Peyer's patch (tissue), 4 donors: ENCODE measurements at regions not wholly inside any gene's neighbourhood (a gene's known extent, or its start where the extent isn't known, plus 50 kb on each side); places are given as distances from the start of the nearest gene placed in this dataset.
A peak's percentile ranks its signal among the peaks of the same experiment; 100 is the strongest.

Experiments used
- DNase-seq, 3 donors: peaks; one replicate each; pipeline ENCODE4 v3.0.0-alpha.2; 2017 to 2019
- H3K27ac ChIP-seq, 4 donors: fragments of 200-600 bp; sonication (generic); one replicate each; pipeline ENCODE4 v1.5.1; 2016 to 2019
- H3K27me3 ChIP-seq, 2 donors: fragments of 200-600 bp; sonication (generic); one replicate each; pipeline ENCODE4 v1.5.1; 2019
- H3K36me3 ChIP-seq, 3 donors: fragments of 200-600 bp; sonication (generic); one replicate each; pipeline ENCODE4 v1.5.1; 2016 to 2019
- H3K4me1 ChIP-seq, 4 donors: fragments of 200-600 bp; sonication (generic); one replicate each; pipeline ENCODE4 v1.5.1; 2016 to 2019
- H3K4me3 ChIP-seq, 4 donors: fragments of 200-600 bp; sonication (generic); 1 replicate in 3 of 4; 2 replicates in 1 of 4; pipeline ENCODE4 v1.5.1; 2016 to 2019; ENCODE audit warnings: mild to moderate bottlenecking in 1 of 4
- H3K9me3 ChIP-seq, 4 donors: fragments of 200-600 bp; sonication (generic); one replicate each; pipeline ENCODE4 v1.5.1; 2016 to 2019; ENCODE audit warnings: mild to moderate bottlenecking in 1 of 4
- POLR2A ChIP-seq, 2 donors: fragments of 450-650 bp; IDR thresholded peaks; one replicate each; pipeline ENCODE4 v1.5.1; 2017; ENCODE audit warnings: antibody characterized with exemption in 2 of 2, mild to moderate bottlenecking in 2 of 2, moderate library complexity in 2 of 2
- TF ChIP-seq, protein P1 (sequence below), 6 experiments: fragments of 450-650 bp in 4 of 6; fragments of 200-600 bp in 2 of 6; sonication (generic) in 1 of 6; IDR thresholded peaks; one replicate each; pipeline ENCODE4 v1.5.1; 2017 to 2019; ENCODE audit warnings: antibody characterized with exemption in 6 of 6, mild to moderate bottlenecking in 3 of 6, moderate library complexity in 1 of 6

GRCh38 chr20:24781418-24781980 lies 167.6 kb upstream of the CST7 start:
- Histone ChIP-seq H3K9me3 (no peaks in the 10 kb centered on the region), H3K36me3 (no peaks in the 10 kb centered on the region), H3K27ac (no peak overlapping the region), H3K4me1 (no peaks in the 10 kb centered on the region), H3K4me3 (no peak overlapping the region), H3K27me3 (no peaks in the 10 kb centered on the region)
- DNase-seq, result peak in 2 of 3 donors; percentile 44
- no peak for TF ChIP-seq POLR2A (IDR thresholded peaks at IDR 0.05)
- TF ChIP-seq, protein P1, sequence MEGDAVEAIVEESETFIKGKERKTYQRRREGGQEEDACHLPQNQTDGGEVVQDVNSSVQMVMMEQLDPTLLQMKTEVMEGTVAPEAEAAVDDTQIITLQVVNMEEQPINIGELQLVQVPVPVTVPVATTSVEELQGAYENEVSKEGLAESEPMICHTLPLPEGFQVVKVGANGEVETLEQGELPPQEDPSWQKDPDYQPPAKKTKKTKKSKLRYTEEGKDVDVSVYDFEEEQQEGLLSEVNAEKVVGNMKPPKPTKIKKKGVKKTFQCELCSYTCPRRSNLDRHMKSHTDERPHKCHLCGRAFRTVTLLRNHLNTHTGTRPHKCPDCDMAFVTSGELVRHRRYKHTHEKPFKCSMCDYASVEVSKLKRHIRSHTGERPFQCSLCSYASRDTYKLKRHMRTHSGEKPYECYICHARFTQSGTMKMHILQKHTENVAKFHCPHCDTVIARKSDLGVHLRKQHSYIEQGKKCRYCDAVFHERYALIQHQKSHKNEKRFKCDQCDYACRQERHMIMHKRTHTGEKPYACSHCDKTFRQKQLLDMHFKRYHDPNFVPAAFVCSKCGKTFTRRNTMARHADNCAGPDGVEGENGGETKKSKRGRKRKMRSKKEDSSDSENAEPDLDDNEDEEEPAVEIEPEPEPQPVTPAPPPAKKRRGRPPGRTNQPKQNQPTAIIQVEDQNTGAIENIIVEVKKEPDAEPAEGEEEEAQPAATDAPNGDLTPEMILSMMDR (IDR thresholded peaks at IDR 0.05), result peak in 2 of 6 experiments; percentile 10 to 29

GRCh38 chr20:24782301-24782700 lies 166.8 kb upstream of the CST7 start:
- peak in 1 of 3 donors; percentile 13 for DNase-seq
- Histone ChIP-seq H3K27me3 (no peaks in the 10 kb centered on the region), H3K27ac (no peak overlapping the region), H3K9me3 (no peaks in the 10 kb centered on the region), H3K4me3 (no peak overlapping the region), H3K4me1 (no peaks in the 10 kb centered on the region), H3K36me3 (no peaks in the 10 kb centered on the region)
- no peak for TF ChIP-seq POLR2A (IDR thresholded peaks at IDR 0.05)
- TF ChIP-seq, protein P1 (IDR thresholded peaks at IDR 0.05), result no peak

DNA sequence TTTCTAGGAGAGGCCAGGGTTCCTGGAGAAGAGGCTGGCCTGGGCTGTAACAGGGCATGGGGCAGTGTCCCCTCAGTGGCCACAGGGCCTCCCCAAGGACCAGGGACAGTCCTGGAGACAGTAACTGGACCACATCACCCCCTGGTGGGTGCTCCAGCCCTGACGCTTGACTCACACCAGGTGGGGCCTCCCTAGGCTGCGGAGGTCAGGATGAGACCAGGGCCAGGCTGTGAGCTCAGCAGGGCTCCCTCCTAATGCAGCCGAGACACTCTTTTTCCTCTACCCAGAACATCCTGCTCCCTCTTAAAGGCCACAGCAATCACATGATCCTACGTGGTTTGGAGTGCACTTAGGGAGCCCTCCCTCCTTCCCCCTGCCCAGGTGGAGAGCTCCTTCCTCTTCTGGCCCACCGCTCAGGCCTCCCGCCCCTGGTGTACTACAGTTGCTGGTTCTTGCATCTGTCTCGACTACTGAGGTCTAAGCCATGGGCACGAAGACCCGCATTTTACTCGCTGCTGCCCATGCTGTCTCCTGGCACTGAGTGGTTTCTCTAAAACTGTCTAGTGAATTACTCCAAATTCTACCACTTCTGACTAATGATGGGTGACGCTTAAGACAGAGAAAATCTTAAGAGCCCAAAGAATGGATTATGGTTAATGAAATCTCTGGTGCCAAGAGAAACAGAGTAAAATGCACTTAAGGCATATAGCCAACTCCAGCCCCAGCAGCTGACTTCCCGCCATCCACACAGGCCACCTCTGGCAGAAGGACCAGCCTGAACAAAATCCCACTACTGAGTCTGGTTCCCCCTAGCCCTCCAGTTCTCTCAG lies 166.1 kb upstream of the CST7 start:
- no peaks in the 10 kb centered on the region for H3K27me3 ChIP-seq
- peak in 1 of 3 donors; percentile 33 for DNase-seq
- no peaks in the 10 kb centered on the region for H3K4me1 ChIP-seq
- no peak for TF ChIP-seq POLR2A (IDR thresholded peaks at IDR 0.05)
- TF ChIP-seq, protein P1 (IDR thresholded peaks at IDR 0.05), result no peak
- no peaks in the 10 kb centered on the region for H3K9me3 ChIP-seq
- H3K36me3 ChIP-seq, result no peaks in the 10 kb centered on the region
- H3K4me3 ChIP-seq, result no peak overlapping the region
- no peak overlapping the region for H3K27ac ChIP-seq

DNA sequence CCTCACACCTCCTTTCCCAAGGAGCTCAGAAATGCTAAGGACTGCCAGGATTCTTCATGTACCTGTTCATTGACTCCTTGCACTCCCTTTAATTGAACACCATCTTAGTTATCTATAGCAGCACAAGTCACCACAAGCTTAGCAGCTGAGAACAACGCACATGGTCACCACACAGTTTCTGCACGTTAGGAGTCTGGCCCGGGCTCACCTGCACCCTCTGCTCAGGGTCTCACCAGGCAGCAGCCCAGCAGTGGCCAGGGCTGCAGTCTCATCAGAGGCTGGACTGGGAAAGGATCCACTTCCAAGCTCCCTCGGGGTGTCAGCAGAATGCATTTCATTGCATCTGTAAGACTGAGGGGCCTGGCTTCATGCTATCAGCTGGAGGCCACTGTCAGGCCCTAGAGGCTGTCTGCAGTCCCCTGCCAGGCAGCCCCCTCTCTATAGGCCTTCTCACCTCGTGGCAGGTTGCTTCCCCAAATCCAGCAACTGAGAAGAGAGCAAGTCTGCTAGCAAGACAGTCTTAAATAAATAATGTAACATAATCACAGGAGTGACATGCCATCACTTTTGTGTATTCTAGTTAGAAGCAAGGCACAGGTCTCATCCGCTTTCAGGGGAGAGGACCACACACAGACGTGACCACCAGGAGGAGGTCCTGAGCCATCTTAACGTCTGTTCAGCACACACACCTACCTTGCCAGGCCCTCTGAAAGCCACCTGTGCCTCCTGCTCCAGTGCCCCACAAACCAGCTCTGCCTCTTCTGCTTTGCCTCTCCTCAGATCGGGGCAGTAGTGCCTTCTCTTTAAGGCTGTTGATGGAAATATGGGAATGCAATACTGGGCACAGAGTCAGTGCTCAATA lies 165.2 kb upstream of the CST7 start:
- Histone ChIP-seq H3K9me3 (no peaks in the 10 kb centered on the region), H3K4me3 (no peak overlapping the region), H3K27ac (no peak overlapping the region), H3K27me3 (no peaks in the 10 kb centered on the region), H3K4me1 (no peaks in the 10 kb centered on the region), H3K36me3 (no peaks in the 10 kb centered on the region)
- TF ChIP-seq, protein P1 (IDR thresholded peaks at IDR 0.05), result peak in 1 of 6 experiments; percentile 13
- TF ChIP-seq POLR2A (IDR thresholded peaks at IDR 0.05), result no peak
- peak in 1 of 3 donors; percentile 30 for DNase-seq

DNA sequence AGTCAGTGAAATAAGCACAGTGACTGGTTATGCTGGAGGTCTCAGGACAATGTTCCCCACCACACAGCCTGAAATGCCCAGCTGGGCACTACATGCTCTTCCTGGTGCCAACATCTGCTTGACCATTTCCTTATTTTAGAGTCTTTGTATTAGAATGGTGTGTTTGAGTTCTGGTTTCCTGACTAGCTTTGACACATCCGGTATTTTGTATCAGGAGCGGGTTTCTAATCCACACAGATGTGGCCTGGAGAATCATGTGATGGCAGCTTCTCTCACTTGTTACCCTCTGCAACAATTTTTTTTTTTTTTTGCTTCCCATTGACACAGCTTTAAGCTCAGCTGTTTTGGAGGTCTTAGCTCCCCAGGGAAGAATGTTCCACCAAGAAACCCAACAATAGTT lies 164.5 kb upstream of the CST7 start:
- no peak overlapping the region for H3K4me3 ChIP-seq
- H3K27me3 ChIP-seq, result no peaks in the 10 kb centered on the region
- TF ChIP-seq, protein P1 (IDR thresholded peaks at IDR 0.05), result no peak
- no peak for TF ChIP-seq POLR2A (IDR thresholded peaks at IDR 0.05)
- no peaks in the 10 kb centered on the region for H3K4me1 ChIP-seq
- no peak overlapping the region for H3K27ac ChIP-seq
- no peak for DNase-seq
- H3K36me3 ChIP-seq, result no peaks in the 10 kb centered on the region
- no peaks in the 10 kb centered on the region for H3K9me3 ChIP-seq
